Uterus (tissue), 3 donors: ENCODE measurements at regions not wholly inside any gene's neighbourhood (a gene's known extent, or its start where the extent isn't known, plus 50 kb on each side); places are given as distances from the start of the nearest gene placed in this dataset.

Experiments
- DNase-seq, 2 donors: peaks; one replicate each; pipeline ENCODE4 v3.0.0-alpha.2; 2019 to 2020
- H3K27ac ChIP-seq, 2 donors: fragments of 200-600 bp; sonication (generic); 1 replicate in 1 of 2; 2 replicates in 1 of 2; pipeline ENCODE4 v1.5.1; 2016 to 2018
- H3K27me3 ChIP-seq, 2 donors: fragments of 200-600 bp; sonication (generic); one replicate each; pipeline ENCODE4 v1.5.1; 2018 to 2019; ENCODE audit warnings: control low read depth in 1 of 2
- H3K36me3 ChIP-seq, 2 donors: fragments of 200-600 bp; sonication (generic); one replicate each; pipeline ENCODE4 v1.5.1; 2019; ENCODE audit warnings: control low read depth in 1 of 2
- H3K4me1 ChIP-seq, 2 donors: fragments of 200-600 bp; sonication (generic); one replicate each; pipeline ENCODE4 v1.5.1; 2018 to 2019; ENCODE audit warnings: control low read depth in 1 of 2
- H3K4me3 ChIP-seq, 2 donors: fragments of 200-600 bp; sonication (generic); 1 replicate in 1 of 2; 2 replicates in 1 of 2; pipeline ENCODE4 v1.5.1; 2018 to 2019; ENCODE audit warnings: mild to moderate bottlenecking in 1 of 2
- H3K9me3 ChIP-seq, 2 donors: fragments of 200-600 bp; sonication (generic); one replicate each; pipeline ENCODE4 v1.5.1; 2019; ENCODE audit warnings: control low read depth in 1 of 2
- POLR2A ChIP-seq, 2 donors: fragments of 450-650 bp; IDR thresholded peaks; one replicate each; pipeline ENCODE4 v1.6.1; 2016; ENCODE audit warnings: antibody characterized with exemption in 2 of 2, mild to moderate bottlenecking in 1 of 2, moderate library complexity in 1 of 2
- intact Hi-C: fragments of 100-400 bp; cut with DNase I; formaldehyde crosslinking; loops from one replicate; pipeline ENCODE4 v1.15.1; 2023; ENCODE audit warnings: low total_unique reads
- TF ChIP-seq, protein P1 (sequence below), 4 experiments: fragments of 200-600 bp in 2 of 4; fragments of 450-650 bp in 2 of 4; sonication (generic) in 2 of 4; IDR thresholded peaks; one replicate each; pipeline ENCODE4 v1.5.1; 2016 to 2019; ENCODE audit warnings: antibody characterized with exemption in 4 of 4, mild to moderate bottlenecking in 2 of 4, moderate library complexity in 1 of 4
- donor health status: DM: yes; HTN: yes; CAD: no.

DNA sequence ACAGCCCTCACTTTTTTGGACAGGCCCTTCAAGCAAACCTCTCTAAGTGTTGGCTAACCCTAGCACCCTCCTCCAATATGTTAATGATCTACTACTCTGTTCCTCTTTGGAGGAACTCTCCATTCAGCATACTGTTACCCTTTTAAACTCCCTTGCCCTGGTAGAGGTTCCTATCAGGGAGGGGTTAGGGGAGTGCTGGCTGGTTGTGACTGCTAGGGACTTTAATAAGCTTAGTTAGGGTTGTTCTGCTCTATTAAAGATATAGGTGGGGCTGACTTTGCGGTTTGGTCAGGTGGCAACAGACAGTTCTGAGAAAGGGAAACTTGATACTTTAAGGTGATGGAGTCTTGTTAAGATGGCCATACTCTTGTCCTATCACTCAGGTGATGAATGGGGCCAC is 301.5 kb upstream of the FBXO33 start:
- no peaks in the 10 kb centered on the region for H3K27me3 ChIP-seq
- no peak overlapping the region for H3K4me3 ChIP-seq
- H3K9me3 ChIP-seq: no peaks in the 10 kb centered on the region
- H3K4me1 ChIP-seq: no peaks in the 10 kb centered on the region
- no peak for TF ChIP-seq POLR2A (IDR thresholded peaks at IDR 0.05)
- TF ChIP-seq, protein P1, sequence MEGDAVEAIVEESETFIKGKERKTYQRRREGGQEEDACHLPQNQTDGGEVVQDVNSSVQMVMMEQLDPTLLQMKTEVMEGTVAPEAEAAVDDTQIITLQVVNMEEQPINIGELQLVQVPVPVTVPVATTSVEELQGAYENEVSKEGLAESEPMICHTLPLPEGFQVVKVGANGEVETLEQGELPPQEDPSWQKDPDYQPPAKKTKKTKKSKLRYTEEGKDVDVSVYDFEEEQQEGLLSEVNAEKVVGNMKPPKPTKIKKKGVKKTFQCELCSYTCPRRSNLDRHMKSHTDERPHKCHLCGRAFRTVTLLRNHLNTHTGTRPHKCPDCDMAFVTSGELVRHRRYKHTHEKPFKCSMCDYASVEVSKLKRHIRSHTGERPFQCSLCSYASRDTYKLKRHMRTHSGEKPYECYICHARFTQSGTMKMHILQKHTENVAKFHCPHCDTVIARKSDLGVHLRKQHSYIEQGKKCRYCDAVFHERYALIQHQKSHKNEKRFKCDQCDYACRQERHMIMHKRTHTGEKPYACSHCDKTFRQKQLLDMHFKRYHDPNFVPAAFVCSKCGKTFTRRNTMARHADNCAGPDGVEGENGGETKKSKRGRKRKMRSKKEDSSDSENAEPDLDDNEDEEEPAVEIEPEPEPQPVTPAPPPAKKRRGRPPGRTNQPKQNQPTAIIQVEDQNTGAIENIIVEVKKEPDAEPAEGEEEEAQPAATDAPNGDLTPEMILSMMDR (IDR thresholded peaks at IDR 0.05): no peak
- no peak overlapping the region for H3K27ac ChIP-seq
- intact Hi-C loops: no loop called here
- no peak for DNase-seq
- no peaks in the 10 kb centered on the region for H3K36me3 ChIP-seq

DNA sequence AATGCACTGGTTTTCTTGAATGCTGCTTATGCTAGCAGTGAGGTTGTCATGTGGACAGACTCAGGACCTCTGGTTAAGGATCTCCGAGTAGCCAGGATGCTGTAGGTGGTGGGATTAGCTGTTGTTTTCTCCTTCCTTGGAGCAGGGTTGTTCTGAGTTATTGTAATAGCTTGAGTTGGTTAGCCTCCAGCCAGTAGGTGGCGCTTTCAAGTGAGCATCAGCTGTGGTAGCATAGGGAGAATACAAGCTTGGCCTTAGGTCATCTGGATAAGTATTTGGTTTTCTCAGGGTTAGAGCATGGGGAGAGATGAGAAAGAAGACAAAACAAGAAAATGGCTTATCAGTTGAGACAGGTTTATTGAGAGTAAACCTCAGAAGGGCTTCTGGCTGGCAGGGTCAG is 299.7 kb upstream of the FBXO33 start:
- no peaks in the 10 kb centered on the region for H3K4me1 ChIP-seq
- no peaks in the 10 kb centered on the region for H3K36me3 ChIP-seq
- DNase-seq: no peak
- TF ChIP-seq, protein P1 (IDR thresholded peaks at IDR 0.05): no peak
- no peak for TF ChIP-seq POLR2A (IDR thresholded peaks at IDR 0.05)
- no peak overlapping the region for H3K4me3 ChIP-seq
- H3K27ac ChIP-seq: no peak overlapping the region
- no peaks in the 10 kb centered on the region for H3K9me3 ChIP-seq
- intact Hi-C loops: no loop called here
- H3K27me3 ChIP-seq: no peaks in the 10 kb centered on the region

DNA sequence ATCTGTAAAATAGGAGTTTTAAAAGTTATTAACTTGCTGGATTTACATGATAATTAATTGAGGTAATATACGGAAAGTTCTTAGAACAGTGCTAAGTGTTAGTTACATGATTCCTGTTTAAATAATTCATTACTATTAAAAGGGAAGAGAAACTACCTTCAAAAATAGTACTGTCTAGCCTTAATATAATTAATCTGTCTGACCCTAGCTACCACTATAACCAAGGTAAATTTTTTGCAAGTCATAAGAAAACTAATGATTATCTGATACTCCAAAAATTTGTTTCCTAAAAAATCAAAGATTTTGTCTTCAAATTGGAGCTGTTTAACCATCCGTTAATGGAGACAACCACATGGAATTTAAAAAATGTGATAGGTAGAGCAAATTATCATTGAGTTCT is 294.3 kb upstream of the FBXO33 start:
- no peaks in the 10 kb centered on the region for H3K36me3 ChIP-seq
- no peak for TF ChIP-seq POLR2A (IDR thresholded peaks at IDR 0.05)
- TF ChIP-seq, protein P1 (IDR thresholded peaks at IDR 0.05): no peak
- no peaks in the 10 kb centered on the region for H3K9me3 ChIP-seq
- H3K4me3 ChIP-seq: no peak overlapping the region
- H3K27me3 ChIP-seq: no peaks in the 10 kb centered on the region
- intact Hi-C loops: no loop called here
- DNase-seq: no peak
- H3K27ac ChIP-seq: no peak overlapping the region
- no peaks in the 10 kb centered on the region for H3K4me1 ChIP-seq

DNA sequence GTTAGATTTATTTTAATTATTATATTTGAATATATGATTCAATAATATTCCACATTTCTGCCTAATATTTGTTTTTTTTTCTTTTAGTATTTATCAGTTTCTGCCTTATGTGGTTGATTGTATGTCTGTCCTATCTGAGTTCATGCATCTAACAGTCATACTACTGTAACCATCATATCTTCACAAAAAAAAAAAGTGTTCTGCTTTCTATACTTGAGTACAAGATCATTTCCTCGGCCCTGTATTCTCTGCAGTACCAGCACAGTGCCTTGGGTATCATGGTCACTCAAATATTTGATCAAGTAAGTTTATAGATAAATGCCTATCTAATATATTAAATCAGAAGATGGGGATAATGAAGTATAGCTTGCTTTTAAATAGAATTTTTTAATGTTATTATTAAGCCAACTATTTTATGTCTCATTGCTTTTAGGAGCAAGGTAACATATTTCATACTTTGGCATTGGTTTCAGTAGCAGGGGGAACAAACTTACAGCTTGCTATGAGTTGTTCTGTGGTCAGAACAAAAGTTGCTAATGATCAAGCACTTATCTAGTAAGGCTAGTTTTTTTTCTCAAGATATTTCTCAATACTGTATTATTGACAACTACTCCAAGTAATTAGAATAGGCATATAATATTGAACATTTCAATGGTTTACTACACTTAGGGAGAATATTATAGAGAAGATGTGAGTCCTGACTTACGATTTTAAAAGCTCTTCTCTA is 290.5 kb upstream of the FBXO33 start:
- TF ChIP-seq, protein P1 (IDR thresholded peaks at IDR 0.05): no peak
- TF ChIP-seq POLR2A (IDR thresholded peaks at IDR 0.05): no peak
- intact Hi-C loops: no loop called here
- Histone ChIP-seq H3K9me3 (no peaks in the 10 kb centered on the region), H3K4me3 (no peak overlapping the region), H3K27ac (no peak overlapping the region), H3K36me3 (no peaks in the 10 kb centered on the region), H3K4me1 (no peaks in the 10 kb centered on the region), H3K27me3 (no peaks in the 10 kb centered on the region)
- no peak for DNase-seq

DNA sequence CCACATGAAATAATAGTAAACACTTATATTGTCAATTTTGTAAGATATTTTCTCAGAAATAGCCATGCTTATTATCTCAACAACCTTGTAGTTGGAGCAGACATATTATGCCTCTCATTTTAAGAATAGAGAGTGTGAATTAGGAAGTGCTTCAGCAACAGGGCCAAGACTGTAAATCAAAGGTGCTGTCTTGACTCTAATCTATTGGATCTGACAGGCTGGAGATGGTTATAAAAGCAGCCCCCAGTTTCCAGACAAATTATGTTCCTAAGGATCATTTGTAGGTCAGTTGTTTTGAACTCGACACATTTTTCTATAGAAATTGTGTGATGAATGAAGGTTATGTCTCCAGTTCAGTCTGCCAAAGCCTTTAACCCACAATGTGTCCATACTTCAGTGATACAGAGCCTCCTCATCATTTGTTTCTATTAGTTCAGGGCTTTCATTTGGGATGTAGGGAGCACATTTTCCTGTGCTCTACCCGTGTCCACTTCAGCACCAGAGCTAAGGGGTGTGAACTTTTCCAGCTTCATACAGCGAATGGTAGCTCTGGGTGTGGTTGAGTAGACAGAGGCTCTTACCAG is 284.8 kb upstream of the FBXO33 start:
- H3K4me3 ChIP-seq: no peak overlapping the region
- no peak overlapping the region for H3K27ac ChIP-seq
- no peaks in the 10 kb centered on the region for H3K36me3 ChIP-seq
- TF ChIP-seq, protein P1 (IDR thresholded peaks at IDR 0.05): no peak
- TF ChIP-seq POLR2A (IDR thresholded peaks at IDR 0.05): no peak
- H3K4me1 ChIP-seq: no peaks in the 10 kb centered on the region
- H3K27me3 ChIP-seq: no peaks in the 10 kb centered on the region
- DNase-seq: no peak
- intact Hi-C loops: no loop called here
- no peaks in the 10 kb centered on the region for H3K9me3 ChIP-seq
